Lower lobe of right lung (tissue), 2 donors: ENCODE measurements at regions not wholly inside any gene's neighbourhood (a gene's known extent, or its start where the extent isn't known, plus 50 kb on each side); places are given as distances from the start of the nearest gene placed in this dataset.

Experiments used
- ATAC-seq, 2 donors: fragments of 200-7000 bp; cut with Tn5 transposase; one replicate each; pipeline ENCODE4 v1.9.1; 2020 to 2022; ENCODE audit warnings: mild to moderate bottlenecking in 2 of 2, moderate library complexity in 2 of 2
- DNase-seq: peaks from one replicate; pipeline ENCODE4 v3.0.0-alpha.2; 2020
- H3K27ac ChIP-seq: fragments of 200-600 bp; one replicate; pipeline ENCODE4 v1.8.0; 2022
- H3K27me3 ChIP-seq: fragments of 200-600 bp; one replicate; pipeline ENCODE4 v1.8.0; 2022; ENCODE audit warnings: low read depth
- H3K36me3 ChIP-seq: fragments of 200-600 bp; one replicate; pipeline ENCODE4 v1.8.0; 2022; ENCODE audit warnings: mild to moderate bottlenecking
- H3K4me1 ChIP-seq: fragments of 200-600 bp; one replicate; pipeline ENCODE4 v1.8.0; 2022
- H3K4me3 ChIP-seq: fragments of 200-600 bp; one replicate; pipeline ENCODE4 v1.8.0; 2022; ENCODE audit warnings: mild to moderate bottlenecking
- H3K9me3 ChIP-seq: fragments of 200-600 bp; one replicate; pipeline ENCODE4 v1.8.0; 2022
- CTCF ChIP-seq: fragments of 200-600 bp; IDR thresholded peaks from one replicate; pipeline ENCODE4 v1.8.0; 2022; ENCODE audit warnings: antibody characterized with exemption, mild to moderate bottlenecking
- intact Hi-C: fragments of 100-400 bp; cut with DNase I; formaldehyde crosslinking; loops from one replicate; pipeline ENCODE4 v1.11.0; 2022
- donor health status: DM: no; HTN: yes; CAD: no; lungs with severe emphysema.

GRCh38 chr22:27345691-27346090 is 455.9 kb downstream of the MN1 start:
- DNase-seq (no peak), ATAC-seq (peak; percentile 76 to 78)
- H3K27ac ChIP-seq = no peak overlapping the region
- H3K36me3 ChIP-seq = no peaks in the 10 kb centered on the region
- peaks cover 20% of the 10 kb centered on the region for H3K9me3 ChIP-seq
- TF ChIP-seq CTCF = no peak
- H3K27me3 ChIP-seq = no peaks in the 10 kb centered on the region
- no peaks in the 10 kb centered on the region for H3K4me1 ChIP-seq
- no peak overlapping the region for H3K4me3 ChIP-seq
- intact Hi-C loops = no loop called here

- ATAC-seq (no peak), DNase-seq (no peak)
- Histone ChIP-seq H3K27ac (no peak overlapping the region), H3K27me3 (peaks cover 6% of the 10 kb centered on the region), H3K36me3 (no peaks in the 10 kb centered on the region), H3K4me1 (no peaks in the 10 kb centered on the region), H3K4me3 (no peak overlapping the region), H3K9me3 (peaks cover 10% of the 10 kb centered on the region)
- TF ChIP-seq CTCF = no peak
- intact Hi-C loops = no loop called here
Observed at GRCh38 chr22:27347951-27348350, 453.6 kb downstream of the MN1 start.

GRCh38 chr22:27348634-27349033 is 452.9 kb downstream of the MN1 start:
- intact Hi-C loops = no loop called here
- Histone ChIP-seq H3K4me1 (no peaks in the 10 kb centered on the region), H3K27ac (no peak overlapping the region), H3K9me3 (peaks cover 10% of the 10 kb centered on the region), H3K27me3 (peaks cover 6% of the 10 kb centered on the region), H3K36me3 (no peaks in the 10 kb centered on the region), H3K4me3 (no peak overlapping the region)
- no peak for TF ChIP-seq CTCF
- peak; percentile 45 to 77 for ATAC-seq
- no peak for DNase-seq

GRCh38 chr22:27349456-27349855 is 452.1 kb downstream of the MN1 start:
- Histone ChIP-seq H3K27me3 (peaks cover 6% of the 10 kb centered on the region), H3K36me3 (no peaks in the 10 kb centered on the region), H3K27ac (no peak overlapping the region), H3K4me3 (no peak overlapping the region), H3K9me3 (peaks cover 10% of the 10 kb centered on the region), H3K4me1 (no peaks in the 10 kb centered on the region)
- intact Hi-C loops = no loop called here
- DNase-seq (no peak), ATAC-seq (no peak)
- TF ChIP-seq CTCF = no peak

- no peak overlapping the region for H3K27ac ChIP-seq
- no peak for TF ChIP-seq CTCF
- DNase-seq (no peak), ATAC-seq (no peak)
- H3K36me3 ChIP-seq = no peaks in the 10 kb centered on the region
- H3K27me3 ChIP-seq = peaks cover 6% of the 10 kb centered on the region
- H3K4me3 ChIP-seq = no peak overlapping the region
- peaks cover 10% of the 10 kb centered on the region for H3K9me3 ChIP-seq
- no peaks in the 10 kb centered on the region for H3K4me1 ChIP-seq
- intact Hi-C loops = no loop called here
Observed at GRCh38 chr22:27350306-27350705, 451.2 kb downstream of the MN1 start.

GRCh38 chr22:27352426-27352825 is 449.1 kb downstream of the MN1 start:
- Histone ChIP-seq H3K4me3 (no peak overlapping the region), H3K36me3 (no peaks in the 10 kb centered on the region), H3K9me3 (peaks cover 22% of the 10 kb centered on the region), H3K27me3 (peaks cover 6% of the 10 kb centered on the region), H3K4me1 (no peaks in the 10 kb centered on the region), H3K27ac (no peak overlapping the region)
- DNase-seq = no peak
- no peak for TF ChIP-seq CTCF
- no peak for ATAC-seq
- intact Hi-C loops = no loop called here
